Uterus (tissue), 3 donors: ENCODE measurements at regions not wholly inside any gene's neighbourhood (a gene's known extent, or its start where the extent isn't known, plus 50 kb on each side); places are given as distances from the start of the nearest gene placed in this dataset.
"Not testable (repeated sequence)": the region's sequence is repeated elsewhere in the genome, so short reads cannot be mapped to it uniquely, and the experiment has no call there.

Source experiments
- DNase-seq, 2 donors: peaks; one replicate each; pipeline ENCODE4 v3.0.0-alpha.2; 2019 to 2020
- H3K27ac ChIP-seq, 2 donors: fragments of 200-600 bp; sonication (generic); 1 replicate in 1 of 2; 2 replicates in 1 of 2; pipeline ENCODE4 v1.5.1; 2016 to 2018
- H3K27me3 ChIP-seq, 2 donors: fragments of 200-600 bp; sonication (generic); one replicate each; pipeline ENCODE4 v1.5.1; 2018 to 2019; ENCODE audit warnings: control low read depth in 1 of 2
- H3K36me3 ChIP-seq, 2 donors: fragments of 200-600 bp; sonication (generic); one replicate each; pipeline ENCODE4 v1.5.1; 2019; ENCODE audit warnings: control low read depth in 1 of 2
- H3K4me1 ChIP-seq, 2 donors: fragments of 200-600 bp; sonication (generic); one replicate each; pipeline ENCODE4 v1.5.1; 2018 to 2019; ENCODE audit warnings: control low read depth in 1 of 2
- H3K4me3 ChIP-seq, 2 donors: fragments of 200-600 bp; sonication (generic); 1 replicate in 1 of 2; 2 replicates in 1 of 2; pipeline ENCODE4 v1.5.1; 2018 to 2019; ENCODE audit warnings: mild to moderate bottlenecking in 1 of 2
- H3K9me3 ChIP-seq, 2 donors: fragments of 200-600 bp; sonication (generic); one replicate each; pipeline ENCODE4 v1.5.1; 2019; ENCODE audit warnings: control low read depth in 1 of 2
- POLR2A ChIP-seq, 2 donors: fragments of 450-650 bp; IDR thresholded peaks; one replicate each; pipeline ENCODE4 v1.6.1; 2016; ENCODE audit warnings: antibody characterized with exemption in 2 of 2, mild to moderate bottlenecking in 1 of 2, moderate library complexity in 1 of 2
- intact Hi-C: fragments of 100-400 bp; cut with DNase I; formaldehyde crosslinking; loops from one replicate; pipeline ENCODE4 v1.15.1; 2023; ENCODE audit warnings: low total_unique reads
- TF ChIP-seq, protein P1 (sequence below), 4 experiments: fragments of 200-600 bp in 2 of 4; fragments of 450-650 bp in 2 of 4; sonication (generic) in 2 of 4; IDR thresholded peaks; one replicate each; pipeline ENCODE4 v1.5.1; 2016 to 2019; ENCODE audit warnings: antibody characterized with exemption in 4 of 4, mild to moderate bottlenecking in 2 of 4, moderate library complexity in 1 of 4
- donor health status: DM: yes; HTN: yes; CAD: no.

DNA sequence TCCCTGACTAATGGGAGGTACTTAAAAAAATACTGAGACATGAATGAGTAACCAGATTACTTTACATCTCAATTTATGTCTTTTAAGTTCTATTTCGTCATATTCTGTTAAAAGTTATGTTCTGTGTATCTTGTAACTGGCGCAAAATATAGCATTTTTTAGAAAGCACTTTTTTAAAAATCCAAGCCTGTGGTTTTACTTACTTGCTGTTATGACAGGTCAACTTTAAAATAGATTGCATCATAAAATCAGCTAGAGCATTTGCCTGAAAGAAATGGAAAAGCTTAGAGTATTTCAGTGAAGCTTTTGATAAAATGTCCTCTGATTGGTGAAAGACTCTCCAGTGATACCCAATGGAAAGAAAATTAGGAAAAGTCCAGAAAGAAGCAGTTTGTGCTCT lies 1892.3 kb upstream of the TENM3 start:
- TF ChIP-seq POLR2A (IDR thresholded peaks at IDR 0.05) = no peak
- TF ChIP-seq, protein P1, sequence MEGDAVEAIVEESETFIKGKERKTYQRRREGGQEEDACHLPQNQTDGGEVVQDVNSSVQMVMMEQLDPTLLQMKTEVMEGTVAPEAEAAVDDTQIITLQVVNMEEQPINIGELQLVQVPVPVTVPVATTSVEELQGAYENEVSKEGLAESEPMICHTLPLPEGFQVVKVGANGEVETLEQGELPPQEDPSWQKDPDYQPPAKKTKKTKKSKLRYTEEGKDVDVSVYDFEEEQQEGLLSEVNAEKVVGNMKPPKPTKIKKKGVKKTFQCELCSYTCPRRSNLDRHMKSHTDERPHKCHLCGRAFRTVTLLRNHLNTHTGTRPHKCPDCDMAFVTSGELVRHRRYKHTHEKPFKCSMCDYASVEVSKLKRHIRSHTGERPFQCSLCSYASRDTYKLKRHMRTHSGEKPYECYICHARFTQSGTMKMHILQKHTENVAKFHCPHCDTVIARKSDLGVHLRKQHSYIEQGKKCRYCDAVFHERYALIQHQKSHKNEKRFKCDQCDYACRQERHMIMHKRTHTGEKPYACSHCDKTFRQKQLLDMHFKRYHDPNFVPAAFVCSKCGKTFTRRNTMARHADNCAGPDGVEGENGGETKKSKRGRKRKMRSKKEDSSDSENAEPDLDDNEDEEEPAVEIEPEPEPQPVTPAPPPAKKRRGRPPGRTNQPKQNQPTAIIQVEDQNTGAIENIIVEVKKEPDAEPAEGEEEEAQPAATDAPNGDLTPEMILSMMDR (IDR thresholded peaks at IDR 0.05) = no peak
- Histone ChIP-seq H3K36me3 (no peaks in the 10 kb centered on the region), H3K27me3 (no peaks in the 10 kb centered on the region), H3K4me1 (no peaks in the 10 kb centered on the region), H3K27ac (no peak overlapping the region), H3K4me3 (no peak overlapping the region), H3K9me3 (no peaks in the 10 kb centered on the region)
- intact Hi-C loops = no loop called here
- no peak for DNase-seq

DNA sequence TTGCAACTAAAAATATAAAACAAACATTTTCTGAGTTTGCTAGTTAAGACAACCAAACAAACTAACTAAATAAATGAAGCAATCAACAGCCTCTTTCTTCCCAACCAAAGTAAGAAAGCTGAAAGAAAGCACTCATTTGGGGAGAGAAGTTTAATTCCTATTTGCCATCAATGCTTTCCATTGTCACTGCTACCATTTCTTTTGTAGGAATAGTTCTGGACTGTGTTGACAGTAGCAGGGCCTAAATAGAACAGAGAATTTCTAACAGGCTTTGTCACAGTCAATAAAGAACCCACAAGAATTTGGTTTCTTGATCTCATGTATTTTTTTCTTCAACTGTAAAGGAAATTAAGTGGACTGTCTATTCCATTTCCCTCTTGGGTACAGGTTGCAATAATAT lies 1886.4 kb upstream of the TENM3 start:
- Histone ChIP-seq H3K9me3 (no peaks in the 10 kb centered on the region), H3K36me3 (no peaks in the 10 kb centered on the region), H3K27ac (no peak overlapping the region), H3K4me1 (no peaks in the 10 kb centered on the region), H3K4me3 (no peak overlapping the region), H3K27me3 (no peaks in the 10 kb centered on the region)
- no peak for DNase-seq
- intact Hi-C loops = no loop called here
- TF ChIP-seq POLR2A (IDR thresholded peaks at IDR 0.05) = no peak
- TF ChIP-seq, protein P1 (IDR thresholded peaks at IDR 0.05) = no peak

DNA sequence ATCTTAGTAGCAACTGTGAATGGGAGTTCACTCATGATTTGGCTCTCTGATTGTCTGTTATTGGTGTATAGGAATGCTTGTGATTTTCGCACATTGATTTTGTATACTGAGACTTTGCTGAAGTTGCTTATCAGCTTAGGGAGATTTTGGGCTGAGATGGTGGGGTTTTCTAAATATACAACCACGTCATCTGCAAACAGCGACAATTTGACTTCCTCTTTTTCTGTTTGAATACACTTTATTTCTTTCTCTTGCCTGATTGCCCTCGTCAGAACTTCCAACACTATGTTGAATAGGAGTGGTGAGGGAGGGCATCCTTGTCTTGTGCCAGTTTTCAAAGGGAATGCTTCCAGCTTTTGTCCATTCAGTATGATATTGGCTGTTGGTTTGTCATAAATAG lies 1883.1 kb upstream of the TENM3 start:
- H3K4me1 ChIP-seq, H3K9me3 ChIP-seq, H3K27ac ChIP-seq, intact Hi-C loops, H3K27me3 ChIP-seq, DNase-seq, H3K4me3 ChIP-seq, H3K36me3 ChIP-seq: not testable (repeated sequence)

DNA sequence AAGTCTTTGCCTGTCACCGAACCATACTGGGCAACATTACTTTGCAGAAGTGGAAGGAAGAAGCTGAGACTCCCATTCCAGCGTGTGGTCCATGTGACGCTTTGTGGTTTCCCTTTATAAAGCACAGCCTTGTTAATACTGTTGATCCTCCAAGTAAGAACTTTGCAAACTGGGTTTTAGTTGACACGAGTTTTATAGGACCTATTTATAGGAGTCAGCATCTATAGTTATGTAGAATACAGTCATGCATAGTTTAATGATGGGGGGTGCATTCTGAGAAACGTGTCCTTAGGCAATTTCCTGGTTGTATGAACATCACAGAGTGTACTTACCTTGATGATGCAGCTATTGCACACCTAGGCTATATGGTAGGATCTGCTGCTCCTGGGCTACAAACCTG lies 1879.4 kb upstream of the TENM3 start:
- no peaks in the 10 kb centered on the region for H3K27me3 ChIP-seq
- H3K9me3 ChIP-seq = no peaks in the 10 kb centered on the region
- no peak overlapping the region for H3K27ac ChIP-seq
- TF ChIP-seq, protein P1 (IDR thresholded peaks at IDR 0.05) = no peak
- no peak for TF ChIP-seq POLR2A (IDR thresholded peaks at IDR 0.05)
- intact Hi-C loops = no loop called here
- DNase-seq = no peak
- H3K4me1 ChIP-seq = no peaks in the 10 kb centered on the region
- H3K4me3 ChIP-seq = no peak overlapping the region
- H3K36me3 ChIP-seq = no peaks in the 10 kb centered on the region

DNA sequence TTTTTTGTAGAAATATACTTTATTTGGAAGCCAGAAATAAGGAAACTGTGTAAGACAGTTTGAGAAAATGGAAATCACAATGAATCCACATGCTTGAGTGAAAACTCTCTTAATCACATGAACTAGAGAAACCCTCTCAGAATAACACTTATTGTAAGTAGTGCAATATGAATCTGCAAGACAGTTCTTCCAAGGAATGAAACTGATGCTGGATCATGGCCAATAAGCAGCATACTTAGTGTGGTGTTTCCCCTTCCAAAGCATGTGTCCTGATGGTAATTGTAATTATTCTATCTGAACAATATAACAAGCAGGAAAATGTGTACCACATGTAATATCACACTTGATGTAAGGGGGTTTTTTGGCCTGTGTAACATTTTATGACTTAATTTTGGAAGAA lies 1870.5 kb upstream of the TENM3 start:
- Histone ChIP-seq H3K9me3 (no peaks in the 10 kb centered on the region), H3K27me3 (no peaks in the 10 kb centered on the region), H3K36me3 (no peaks in the 10 kb centered on the region), H3K27ac (no peak overlapping the region), H3K4me3 (no peak overlapping the region), H3K4me1 (no peaks in the 10 kb centered on the region)
- TF ChIP-seq POLR2A (IDR thresholded peaks at IDR 0.05) = no peak
- intact Hi-C loops = no loop called here
- DNase-seq = no peak

DNA sequence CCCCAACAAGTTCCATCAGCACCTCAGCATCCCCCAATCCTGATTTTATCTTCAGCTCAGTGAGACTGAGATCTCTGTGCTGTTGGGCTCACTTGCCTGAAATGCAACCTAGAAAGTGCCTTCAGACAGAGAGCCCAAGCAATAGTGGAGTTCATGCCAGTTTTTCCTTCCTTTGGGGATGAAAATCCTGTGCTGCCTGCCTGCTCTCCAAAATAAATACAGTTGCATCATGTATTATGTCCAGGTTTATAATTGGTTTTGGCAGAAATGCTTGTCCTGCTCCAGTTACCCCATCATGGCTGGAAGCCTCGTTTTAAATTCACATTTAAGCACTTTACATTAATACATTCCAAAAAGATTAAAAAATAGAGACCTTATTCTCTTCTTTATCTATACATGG lies 1865.5 kb upstream of the TENM3 start:
- H3K27me3 ChIP-seq = no peaks in the 10 kb centered on the region
- no peak for DNase-seq
- TF ChIP-seq, protein P1 (IDR thresholded peaks at IDR 0.05) = no peak
- no peak for TF ChIP-seq POLR2A (IDR thresholded peaks at IDR 0.05)
- H3K4me3 ChIP-seq = no peak overlapping the region
- no peaks in the 10 kb centered on the region for H3K4me1 ChIP-seq
- no peaks in the 10 kb centered on the region for H3K9me3 ChIP-seq
- no peaks in the 10 kb centered on the region for H3K36me3 ChIP-seq
- no peak overlapping the region for H3K27ac ChIP-seq
- intact Hi-C loops = no loop called here
